ENCODE measurements at regions not wholly inside any gene's neighbourhood (a gene's known extent, or its start where the extent isn't known, plus 50 kb on each side); places are given as distances from the start of the nearest gene placed in this dataset.

DNA sequence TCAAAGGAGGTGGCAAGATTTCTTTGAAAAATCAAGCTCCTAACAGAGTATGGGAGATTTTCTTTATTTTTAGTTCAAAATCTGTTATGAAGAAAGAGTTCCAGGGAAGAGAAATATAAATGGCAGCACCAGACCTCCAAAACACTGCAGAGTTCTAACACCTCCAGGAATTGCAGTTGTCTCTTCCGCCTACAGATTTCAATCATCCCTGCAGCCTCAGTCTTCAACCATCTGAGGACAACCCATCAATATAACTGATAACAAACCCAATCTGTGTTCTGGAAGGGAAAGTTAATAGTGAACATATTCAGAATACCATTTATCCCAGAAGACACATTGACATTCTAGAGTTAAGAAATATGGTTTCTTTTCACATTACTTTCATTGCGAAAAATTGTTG is 296.1 kb downstream of the ARAP2 start:
- no peak for DNase-seq (ENCODE audit: extremely low spot score)
- ChIA-PET POLR2A (no interaction called here), CTCF (interaction anchor here (1.0 kb wide), 1 partner anchor 13 kb away, joined by 4 read pairs; no protein-coding TSS in a partner anchor)
- TF ChIP-seq, protein P1, sequence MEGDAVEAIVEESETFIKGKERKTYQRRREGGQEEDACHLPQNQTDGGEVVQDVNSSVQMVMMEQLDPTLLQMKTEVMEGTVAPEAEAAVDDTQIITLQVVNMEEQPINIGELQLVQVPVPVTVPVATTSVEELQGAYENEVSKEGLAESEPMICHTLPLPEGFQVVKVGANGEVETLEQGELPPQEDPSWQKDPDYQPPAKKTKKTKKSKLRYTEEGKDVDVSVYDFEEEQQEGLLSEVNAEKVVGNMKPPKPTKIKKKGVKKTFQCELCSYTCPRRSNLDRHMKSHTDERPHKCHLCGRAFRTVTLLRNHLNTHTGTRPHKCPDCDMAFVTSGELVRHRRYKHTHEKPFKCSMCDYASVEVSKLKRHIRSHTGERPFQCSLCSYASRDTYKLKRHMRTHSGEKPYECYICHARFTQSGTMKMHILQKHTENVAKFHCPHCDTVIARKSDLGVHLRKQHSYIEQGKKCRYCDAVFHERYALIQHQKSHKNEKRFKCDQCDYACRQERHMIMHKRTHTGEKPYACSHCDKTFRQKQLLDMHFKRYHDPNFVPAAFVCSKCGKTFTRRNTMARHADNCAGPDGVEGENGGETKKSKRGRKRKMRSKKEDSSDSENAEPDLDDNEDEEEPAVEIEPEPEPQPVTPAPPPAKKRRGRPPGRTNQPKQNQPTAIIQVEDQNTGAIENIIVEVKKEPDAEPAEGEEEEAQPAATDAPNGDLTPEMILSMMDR (IDR thresholded peaks at IDR 0.05; ENCODE audit: control extremely low read depth, extremely low read depth, low read depth, missing control alignments): no peak

DNA sequence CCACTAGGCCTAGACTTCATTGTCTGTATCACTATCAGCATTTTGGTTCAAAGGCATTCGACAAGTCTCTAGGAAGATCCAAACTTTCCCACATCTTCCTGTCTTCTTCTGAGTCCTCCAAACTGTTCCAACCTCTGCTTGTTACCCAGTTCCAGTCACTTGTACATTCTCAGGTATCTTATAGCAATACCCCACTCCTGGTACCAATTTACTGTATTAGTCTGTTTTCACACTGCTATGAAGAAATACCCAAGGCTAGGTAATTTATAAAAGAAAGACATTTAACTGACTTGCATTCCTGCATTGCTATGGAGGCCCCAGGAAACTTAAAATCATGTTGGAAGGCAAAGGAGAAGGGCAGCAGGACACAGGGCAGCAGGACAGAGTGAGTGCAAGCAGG is 293.9 kb downstream of the ARAP2 start:
- CTCF ChIA-PET: no interaction called here
- TF ChIP-seq, protein P1 (IDR thresholded peaks at IDR 0.05; ENCODE audit: control extremely low read depth, extremely low read depth, low read depth, missing control alignments): no peak
- POLR2A ChIA-PET: no interaction called here

DNA sequence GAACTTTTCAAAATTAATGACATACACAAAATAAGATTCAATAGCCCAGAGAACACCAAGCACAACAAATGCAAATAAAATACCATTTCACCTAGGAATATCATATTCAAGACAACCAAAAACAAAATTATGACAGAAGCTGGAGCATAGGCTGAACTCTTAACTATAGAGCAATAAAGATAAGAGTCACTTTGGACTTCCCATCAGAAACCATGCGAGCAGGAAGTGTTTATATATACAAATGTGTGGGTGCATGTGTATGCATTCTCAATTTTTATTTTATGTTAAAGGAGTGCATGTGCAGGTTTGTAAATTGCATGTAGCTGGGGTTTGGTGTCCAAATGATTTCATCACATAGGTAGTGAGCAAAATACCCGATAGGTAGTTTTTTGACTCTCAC is 291.6 kb downstream of the ARAP2 start:
- ChIA-PET POLR2A (no interaction called here), CTCF (interaction anchor here (1.5 to 2.2 kb wide), 2 partner anchors 9 to 13 kb away, joined by 3 to 9 read pairs; no protein-coding TSS in a partner anchor)
- no peak for DNase-seq (ENCODE audit: extremely low spot score)
- TF ChIP-seq, protein P1 (IDR thresholded peaks at IDR 0.05; ENCODE audit: control extremely low read depth, extremely low read depth, low read depth, missing control alignments): no peak

More for the DNA sequence above, 293.9 kb downstream of the ARAP2 start:
- no peak for DNase-seq (ENCODE audit: extremely low spot score)

DNA sequence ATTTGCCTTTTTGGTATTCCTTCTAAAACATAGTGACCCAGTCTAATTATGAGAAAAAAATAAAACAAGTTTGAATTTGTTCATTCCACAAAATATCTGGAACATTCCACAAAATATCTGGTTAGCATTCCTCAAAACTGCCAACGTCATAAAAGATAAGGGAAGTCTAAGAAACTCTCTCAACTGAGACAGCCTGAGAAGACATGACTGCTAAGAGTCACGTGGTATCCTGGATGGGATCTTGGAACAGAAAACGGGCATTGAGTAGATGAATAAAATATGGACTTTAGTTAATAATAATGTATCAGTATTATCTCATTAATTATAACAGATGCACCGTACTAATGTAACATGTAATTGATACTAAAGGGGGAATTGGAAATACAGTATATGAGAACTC is 280.9 kb downstream of the ARAP2 start:
- no peak for DNase-seq (ENCODE audit: extremely low spot score)
- ChIA-PET POLR2A (no interaction called here), CTCF (no interaction called here)
- TF ChIP-seq, protein P1 (IDR thresholded peaks at IDR 0.05; ENCODE audit: control extremely low read depth, extremely low read depth, low read depth, missing control alignments): no peak

DNA sequence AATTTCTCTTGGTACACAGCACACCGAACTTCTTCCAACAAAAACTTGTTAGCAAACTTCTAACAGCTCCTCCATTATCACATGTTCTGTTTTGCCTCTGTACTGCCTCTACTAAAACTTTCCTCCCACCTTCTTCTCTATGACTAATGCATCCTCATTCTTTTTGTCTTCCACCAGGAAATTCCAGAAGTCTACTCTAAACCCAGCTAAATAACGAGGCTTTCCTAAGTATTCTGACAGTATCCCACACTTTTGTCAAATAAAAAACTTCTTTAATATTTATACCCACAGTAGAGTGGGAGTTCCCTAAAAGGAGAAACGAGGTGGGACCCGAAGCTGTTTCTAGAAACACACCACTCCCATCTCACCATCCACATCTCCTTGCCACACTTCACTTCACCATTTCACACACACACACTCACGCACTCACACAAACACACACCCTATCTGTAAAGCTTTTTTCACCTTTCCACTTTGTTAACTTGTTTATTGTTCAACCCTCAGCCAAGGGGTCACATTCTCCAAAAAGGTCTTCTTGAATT is 280.3 kb downstream of the ARAP2 start:
- TF ChIP-seq, protein P1 (IDR thresholded peaks at IDR 0.05; ENCODE audit: control extremely low read depth, extremely low read depth, low read depth, missing control alignments): no peak
- no peak for DNase-seq (ENCODE audit: extremely low spot score)
- ChIA-PET CTCF (interaction anchor here (1.0 kb wide), 1 partner anchor 20 kb away, joined by 3 read pairs; no protein-coding TSS in a partner anchor), POLR2A (no interaction called here)

DNA sequence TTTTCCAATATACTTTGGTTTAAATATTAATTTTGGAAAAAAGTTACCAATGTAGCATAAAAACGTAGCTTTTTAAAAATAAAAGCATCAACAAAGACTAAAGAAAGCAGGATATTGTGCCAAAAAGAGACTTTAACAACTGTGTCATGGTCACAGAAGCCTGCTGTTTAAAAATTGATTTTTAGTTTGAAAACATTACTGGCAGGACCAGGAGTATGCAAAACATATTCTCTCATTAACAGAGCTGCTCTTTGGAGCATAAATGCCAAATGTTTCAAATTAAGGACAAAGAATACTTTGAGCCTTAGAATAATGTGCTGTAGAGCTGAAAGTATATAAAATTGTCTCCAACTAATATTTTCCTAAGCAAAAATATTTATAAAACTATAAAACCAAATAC is 279.0 kb downstream of the ARAP2 start:
- CTCF ChIA-PET: no interaction called here
- POLR2A ChIA-PET: no interaction called here
- TF ChIP-seq, protein P1 (IDR thresholded peaks at IDR 0.05; ENCODE audit: control extremely low read depth, extremely low read depth, low read depth, missing control alignments): no peak
- DNase-seq (ENCODE audit: extremely low spot score): no peak
